ENCODE measurements at regions not wholly inside any gene's neighbourhood (a gene's known extent, or its start where the extent isn't known, plus 50 kb on each side); places are given as distances from the start of the nearest gene placed in this dataset.

DNA sequence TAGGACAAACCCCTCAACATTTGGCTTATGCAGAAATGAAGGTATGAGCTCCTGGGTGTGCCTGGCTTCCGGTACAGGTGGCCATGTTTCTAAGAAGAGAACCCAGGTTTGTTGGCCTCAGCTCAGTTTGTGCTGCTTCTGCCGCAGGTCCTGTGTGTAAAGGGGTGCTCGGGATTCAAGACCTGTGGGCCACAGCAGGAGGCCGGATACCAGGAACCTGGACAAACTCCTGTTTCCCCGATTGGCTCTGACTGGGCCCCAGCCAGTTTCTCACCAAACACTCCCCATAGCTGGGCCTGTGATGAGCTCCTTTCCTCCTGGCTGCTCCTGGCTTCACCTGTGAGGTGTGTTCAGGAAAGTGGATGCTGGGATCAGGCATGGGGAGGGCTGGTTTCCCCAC is 271.2 kb upstream of the IRX2 start:
- H3K9me3 ChIP-seq (replicated peaks in 1 of 2; ENCODE audit: control insufficient read depth in 1 of 2, insufficient read depth in 1 of 2, low read length in 2 of 2): peaks cover 16 to 47% of the 10 kb centered on the region in 2 donors
- intact Hi-C loops (cut with micrococcal nuclease): no loop called here
- Mint-ChIP-seq H3K27ac (no peak overlapping the region), H3K4me3 (no peak overlapping the region), H3K9me3 (peaks cover 4 to 31% (median 13%) of the 10 kb centered on the region in 7 donors), H3K4me1 (no peaks in the 10 kb centered on the region), H3K36me3 (no peaks in the 10 kb centered on the region), H3K27me3 (ENCODE audit: low read depth in 3 of 3) (peaks cover 0 to 1% (median 0%) of the 10 kb centered on the region in 3 donors)
- DNase-seq: no peak
- H3K79me2 ChIP-seq (ENCODE audit: insufficient read depth, low read length): no peaks in the 10 kb centered on the region
- H3K27ac ChIP-seq (ENCODE audit: low read depth in 1 of 2, low read length in 2 of 2): no peak overlapping the region
- TF ChIP-seq, protein P1, sequence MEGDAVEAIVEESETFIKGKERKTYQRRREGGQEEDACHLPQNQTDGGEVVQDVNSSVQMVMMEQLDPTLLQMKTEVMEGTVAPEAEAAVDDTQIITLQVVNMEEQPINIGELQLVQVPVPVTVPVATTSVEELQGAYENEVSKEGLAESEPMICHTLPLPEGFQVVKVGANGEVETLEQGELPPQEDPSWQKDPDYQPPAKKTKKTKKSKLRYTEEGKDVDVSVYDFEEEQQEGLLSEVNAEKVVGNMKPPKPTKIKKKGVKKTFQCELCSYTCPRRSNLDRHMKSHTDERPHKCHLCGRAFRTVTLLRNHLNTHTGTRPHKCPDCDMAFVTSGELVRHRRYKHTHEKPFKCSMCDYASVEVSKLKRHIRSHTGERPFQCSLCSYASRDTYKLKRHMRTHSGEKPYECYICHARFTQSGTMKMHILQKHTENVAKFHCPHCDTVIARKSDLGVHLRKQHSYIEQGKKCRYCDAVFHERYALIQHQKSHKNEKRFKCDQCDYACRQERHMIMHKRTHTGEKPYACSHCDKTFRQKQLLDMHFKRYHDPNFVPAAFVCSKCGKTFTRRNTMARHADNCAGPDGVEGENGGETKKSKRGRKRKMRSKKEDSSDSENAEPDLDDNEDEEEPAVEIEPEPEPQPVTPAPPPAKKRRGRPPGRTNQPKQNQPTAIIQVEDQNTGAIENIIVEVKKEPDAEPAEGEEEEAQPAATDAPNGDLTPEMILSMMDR (IDR thresholded peaks at IDR 0.05): no peak
- H4K20me1 ChIP-seq (ENCODE audit: insufficient read depth, low read length): no peaks in the 10 kb centered on the region
- no peak overlapping the region for H3K4me3 ChIP-seq (replicated peaks in 1 of 3; ENCODE audit: low read depth in 2 of 3, low read length in 3 of 3)
- H2AFZ ChIP-seq (ENCODE audit: insufficient read depth, low read depth, low read length, poor library complexity, severe bottlenecking): no peak overlapping the region
- no peaks in the 10 kb centered on the region for H3K36me3 ChIP-seq (replicated peaks in 1 of 2; ENCODE audit: control insufficient read depth in 1 of 2, insufficient read depth in 2 of 2, low read length in 2 of 2)
- no peaks in the 10 kb centered on the region for H3K27me3 ChIP-seq (ENCODE audit: control insufficient read depth in 2 of 2, insufficient read depth in 2 of 2, low read length in 2 of 2)
- no peaks in the 10 kb centered on the region for H3K4me1 ChIP-seq (ENCODE audit: control insufficient read depth in 1 of 2, insufficient read depth in 2 of 2, low read length in 2 of 2)
- H3K9ac ChIP-seq (ENCODE audit: insufficient read depth, low read length, poor library complexity, severe bottlenecking): no peak overlapping the region
- H3K4me2 ChIP-seq (replicated peaks; ENCODE audit: extremely low read depth, low read length, poor library complexity, severe bottlenecking): no peak overlapping the region
- WGBS (ENCODE audit: insufficient coverage): 75% methylated on average over 1 of the region's 5 CpGs

DNA sequence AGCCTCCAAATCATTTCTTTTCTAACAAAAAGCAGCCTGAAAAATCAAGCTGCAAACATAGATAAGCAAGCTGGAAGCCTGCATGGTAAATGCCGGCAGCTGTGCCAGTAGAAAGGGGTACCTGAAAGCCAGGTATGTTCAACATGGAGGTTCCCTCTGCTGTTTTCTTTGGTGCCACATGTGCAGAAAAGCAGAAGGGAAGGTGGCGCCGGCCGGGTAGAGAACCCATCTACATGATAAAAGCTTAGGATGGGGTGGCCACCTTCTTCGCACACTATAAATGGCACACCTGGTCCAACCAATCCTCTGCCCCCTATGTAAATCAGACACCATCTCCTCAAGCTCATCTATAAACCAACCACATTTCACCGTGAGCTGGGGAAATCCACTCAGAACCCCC is 268.9 kb upstream of the IRX2 start:
- Histone ChIP-seq H2AFZ (ENCODE audit: insufficient read depth, low read depth, low read length, poor library complexity, severe bottlenecking) (no peak overlapping the region), H3K9ac (ENCODE audit: insufficient read depth, low read length, poor library complexity, severe bottlenecking) (no peak overlapping the region), H3K9me3 (replicated peaks in 1 of 2; ENCODE audit: control insufficient read depth in 1 of 2, insufficient read depth in 1 of 2, low read length in 2 of 2) (peaks cover 3 to 27% of the 10 kb centered on the region in 2 donors), H3K4me2 (replicated peaks; ENCODE audit: extremely low read depth, low read length, poor library complexity, severe bottlenecking) (no peak overlapping the region), H4K20me1 (ENCODE audit: insufficient read depth, low read length) (no peaks in the 10 kb centered on the region), H3K27ac (ENCODE audit: low read depth in 1 of 2, low read length in 2 of 2) (no peak overlapping the region), H3K27me3 (ENCODE audit: control insufficient read depth in 2 of 2, insufficient read depth in 2 of 2, low read length in 2 of 2) (no peaks in the 10 kb centered on the region), H3K79me2 (ENCODE audit: insufficient read depth, low read length) (no peaks in the 10 kb centered on the region), H3K36me3 (replicated peaks in 1 of 2; ENCODE audit: control insufficient read depth in 1 of 2, insufficient read depth in 2 of 2, low read length in 2 of 2) (no peaks in the 10 kb centered on the region), H3K4me3 (replicated peaks in 1 of 3; ENCODE audit: low read depth in 2 of 3, low read length in 3 of 3) (no peak overlapping the region), H3K4me1 (ENCODE audit: control insufficient read depth in 1 of 2, insufficient read depth in 2 of 2, low read length in 2 of 2) (no peaks in the 10 kb centered on the region)
- intact Hi-C loops (cut with micrococcal nuclease): no loop called here
- TF ChIP-seq, protein P1 (IDR thresholded peaks at IDR 0.05): no peak
- WGBS (ENCODE audit: insufficient coverage): 95% methylated on average over 3 of the region's 6 CpGs
- no peak overlapping the region for H3K27ac Mint-ChIP-seq
- DNase-seq: no peak
- H3K27me3 Mint-ChIP-seq (ENCODE audit: low read depth in 3 of 3): peaks cover 0 to 1% (median 0%) of the 10 kb centered on the region in 3 donors
- H3K36me3 Mint-ChIP-seq: no peaks in the 10 kb centered on the region
- no peak overlapping the region for H3K4me3 Mint-ChIP-seq
- no peaks in the 10 kb centered on the region for H3K4me1 Mint-ChIP-seq
- peaks cover 0 to 19% (median 4%) of the 10 kb centered on the region in 7 donors for H3K9me3 Mint-ChIP-seq
